Neural cell (in vitro differentiated cells): ENCODE measurements at regions not wholly inside any gene's neighbourhood (a gene's known extent, or its start where the extent isn't known, plus 50 kb on each side); places are given as distances from the start of the nearest gene placed in this dataset.

Source experiments
- EP300 ChIP-seq: fragments of 450-650 bp; conservative IDR thresholded peaks from 2 replicates; pipeline ENCODE4 v1.6.1; 2014; ENCODE audit warnings: antibody characterized with exemption, mild to moderate bottlenecking, moderate library complexity; ENCODE audit not compliant: poor library complexity, severe bottlenecking
- POLR2AphosphoS5 ChIP-seq: IDR thresholded peaks from 2 replicates; pipeline ENCODE4 v1.6.1; 2012
- SMC3 ChIP-seq: fragments of 450-650 bp; conservative IDR thresholded peaks from 2 replicates; pipeline ENCODE4 v1.6.1; 2014; ENCODE audit warnings: antibody characterized with exemption, mild to moderate bottlenecking, moderate library complexity; ENCODE audit not compliant: poor library complexity
- TAF1 ChIP-seq: IDR thresholded peaks from 2 replicates; pipeline ENCODE4 v1.6.1; 2012; ENCODE audit warnings: low read depth
- TF ChIP-seq, protein P1 (sequence below): fragments of 450-650 bp; IDR thresholded peaks from 2 replicates; pipeline ENCODE4 v1.5.1; 2014; ENCODE audit warnings: antibody characterized with exemption, mild to moderate bottlenecking, moderate library complexity; ENCODE audit not compliant: poor library complexity, severe bottlenecking
- TF ChIP-seq, protein P2 (sequence below): IDR thresholded peaks from 2 replicates; pipeline ENCODE4 v1.6.1; 2012; ENCODE audit warnings: borderline replicate concordance

DNA sequence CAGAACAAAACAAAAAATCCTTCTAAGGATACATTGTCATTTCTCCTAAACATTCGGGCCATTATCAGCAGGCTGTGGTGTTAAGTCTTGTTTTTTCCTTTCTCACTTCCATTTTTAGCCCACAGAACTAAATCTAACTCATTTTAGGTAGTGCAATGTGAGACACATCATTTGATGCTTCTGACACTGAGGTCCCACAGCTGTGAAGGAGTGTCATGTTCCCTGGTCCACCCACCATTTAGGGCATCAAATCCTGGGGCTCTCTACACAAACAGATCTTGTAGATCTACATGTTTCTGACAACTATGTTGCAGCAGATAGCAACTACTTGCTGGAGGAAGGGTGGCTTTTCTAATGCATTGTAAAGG, 232.5 kb upstream of the IGFBP3 start:
- TF ChIP-seq EP300 (no peak), TAF1 (no peak), SMC3 (no peak), POLR2AphosphoS5 (no peak)
- TF ChIP-seq, protein P1, sequence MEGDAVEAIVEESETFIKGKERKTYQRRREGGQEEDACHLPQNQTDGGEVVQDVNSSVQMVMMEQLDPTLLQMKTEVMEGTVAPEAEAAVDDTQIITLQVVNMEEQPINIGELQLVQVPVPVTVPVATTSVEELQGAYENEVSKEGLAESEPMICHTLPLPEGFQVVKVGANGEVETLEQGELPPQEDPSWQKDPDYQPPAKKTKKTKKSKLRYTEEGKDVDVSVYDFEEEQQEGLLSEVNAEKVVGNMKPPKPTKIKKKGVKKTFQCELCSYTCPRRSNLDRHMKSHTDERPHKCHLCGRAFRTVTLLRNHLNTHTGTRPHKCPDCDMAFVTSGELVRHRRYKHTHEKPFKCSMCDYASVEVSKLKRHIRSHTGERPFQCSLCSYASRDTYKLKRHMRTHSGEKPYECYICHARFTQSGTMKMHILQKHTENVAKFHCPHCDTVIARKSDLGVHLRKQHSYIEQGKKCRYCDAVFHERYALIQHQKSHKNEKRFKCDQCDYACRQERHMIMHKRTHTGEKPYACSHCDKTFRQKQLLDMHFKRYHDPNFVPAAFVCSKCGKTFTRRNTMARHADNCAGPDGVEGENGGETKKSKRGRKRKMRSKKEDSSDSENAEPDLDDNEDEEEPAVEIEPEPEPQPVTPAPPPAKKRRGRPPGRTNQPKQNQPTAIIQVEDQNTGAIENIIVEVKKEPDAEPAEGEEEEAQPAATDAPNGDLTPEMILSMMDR, result no peak
- TF ChIP-seq, protein P2, sequence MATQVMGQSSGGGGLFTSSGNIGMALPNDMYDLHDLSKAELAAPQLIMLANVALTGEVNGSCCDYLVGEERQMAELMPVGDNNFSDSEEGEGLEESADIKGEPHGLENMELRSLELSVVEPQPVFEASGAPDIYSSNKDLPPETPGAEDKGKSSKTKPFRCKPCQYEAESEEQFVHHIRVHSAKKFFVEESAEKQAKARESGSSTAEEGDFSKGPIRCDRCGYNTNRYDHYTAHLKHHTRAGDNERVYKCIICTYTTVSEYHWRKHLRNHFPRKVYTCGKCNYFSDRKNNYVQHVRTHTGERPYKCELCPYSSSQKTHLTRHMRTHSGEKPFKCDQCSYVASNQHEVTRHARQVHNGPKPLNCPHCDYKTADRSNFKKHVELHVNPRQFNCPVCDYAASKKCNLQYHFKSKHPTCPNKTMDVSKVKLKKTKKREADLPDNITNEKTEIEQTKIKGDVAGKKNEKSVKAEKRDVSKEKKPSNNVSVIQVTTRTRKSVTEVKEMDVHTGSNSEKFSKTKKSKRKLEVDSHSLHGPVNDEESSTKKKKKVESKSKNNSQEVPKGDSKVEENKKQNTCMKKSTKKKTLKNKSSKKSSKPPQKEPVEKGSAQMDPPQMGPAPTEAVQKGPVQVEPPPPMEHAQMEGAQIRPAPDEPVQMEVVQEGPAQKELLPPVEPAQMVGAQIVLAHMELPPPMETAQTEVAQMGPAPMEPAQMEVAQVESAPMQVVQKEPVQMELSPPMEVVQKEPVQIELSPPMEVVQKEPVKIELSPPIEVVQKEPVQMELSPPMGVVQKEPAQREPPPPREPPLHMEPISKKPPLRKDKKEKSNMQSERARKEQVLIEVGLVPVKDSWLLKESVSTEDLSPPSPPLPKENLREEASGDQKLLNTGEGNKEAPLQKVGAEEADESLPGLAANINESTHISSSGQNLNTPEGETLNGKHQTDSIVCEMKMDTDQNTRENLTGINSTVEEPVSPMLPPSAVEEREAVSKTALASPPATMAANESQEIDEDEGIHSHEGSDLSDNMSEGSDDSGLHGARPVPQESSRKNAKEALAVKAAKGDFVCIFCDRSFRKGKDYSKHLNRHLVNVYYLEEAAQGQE, result no peak
